ENCODE measurements at regions not wholly inside any gene's neighbourhood (a gene's known extent, or its start where the extent isn't known, plus 50 kb on each side); places are given as distances from the start of the nearest gene placed in this dataset.
A peak's percentile ranks its signal among the peaks of the same experiment; 100 is the strongest.

DNA sequence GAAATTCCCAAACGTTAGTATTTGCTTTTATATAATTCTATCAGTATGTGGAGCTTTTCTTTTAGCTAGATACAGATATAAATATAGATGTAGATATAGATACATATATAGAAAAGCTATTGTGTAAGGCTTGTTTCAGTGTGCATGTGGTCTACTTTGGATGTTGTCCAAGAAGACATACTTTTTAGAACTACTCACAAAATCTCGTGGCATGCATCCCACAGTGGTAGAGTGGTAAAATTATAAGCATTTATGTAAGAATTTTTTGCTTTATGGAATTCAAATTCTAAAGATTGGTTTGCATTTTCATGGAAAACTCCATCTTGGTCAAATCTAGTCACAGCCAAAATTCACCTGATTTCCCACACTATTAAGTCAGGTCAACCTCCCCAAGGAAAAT, 880.4 kb downstream of the EFNB2 start:
- Histone ChIP-seq H2BK5ac (ENCODE audit: low read depth, low read length, poor library complexity, severe bottlenecking) (no peak overlapping the region), H3K56ac (ENCODE audit: extremely low read depth, insufficient read depth, low read length) (no peak overlapping the region), H3K4me1 (ENCODE audit: control insufficient read depth, insufficient read depth, low read length) (no peaks in the 10 kb centered on the region), H2AFZ (replicated peaks; ENCODE audit: low read length, poor library complexity) (no peak overlapping the region), H3K18ac (ENCODE audit: low read depth, low read length) (no peak overlapping the region), H3K23ac (ENCODE audit: low read depth, low read length) (no peak overlapping the region), H3K4me2 (ENCODE audit: low read depth, low read length) (no peak overlapping the region), H3K36me3 (ENCODE audit: control insufficient read depth, insufficient read depth, low read length) (no peaks in the 10 kb centered on the region), H4K5ac (ENCODE audit: low read depth, low read length) (no peak overlapping the region), H3K9me1 (ENCODE audit: insufficient read depth, low read length) (no peaks in the 10 kb centered on the region), H2BK15ac (ENCODE audit: low read depth, low read length) (no peak overlapping the region), H3K79me1 (ENCODE audit: low read depth in 1 of 2, low read length in 2 of 2) (no peaks in the 10 kb centered on the region), H4K91ac (ENCODE audit: insufficient read depth, low read depth, low read length) (no peak overlapping the region), H4K20me1 (ENCODE audit: insufficient read depth, low read length) (no peaks in the 10 kb centered on the region), H4K8ac (ENCODE audit: low read depth in 2 of 2, low read length in 2 of 2) (no peak overlapping the region), H3K14ac (replicated peaks; ENCODE audit: low read depth, low read length) (no peak overlapping the region), H3K9ac (ENCODE audit: low read depth, low read length) (no peak overlapping the region), H3K27me3 (ENCODE audit: control insufficient read depth, insufficient read depth, low read length) (no peaks in the 10 kb centered on the region), H2BK120ac (ENCODE audit: low read depth, low read length) (no peak overlapping the region), H2BK20ac (ENCODE audit: low read depth, low read length) (no peak overlapping the region), H3K27ac (ENCODE audit: insufficient read depth, low read length) (no peak overlapping the region), H3K9me3 (ENCODE audit: control insufficient read depth, insufficient read depth, low read length) (no peaks in the 10 kb centered on the region), H3K4me3 (ENCODE audit: insufficient read depth, low read depth, low read length) (no peak overlapping the region), H2AK5ac (ENCODE audit: low read depth, low read length) (no peak overlapping the region), H3K4ac (ENCODE audit: low read depth, low read length) (no peak overlapping the region), H2AK9ac (replicated peaks; ENCODE audit: low read depth, low read length, poor library complexity) (no peak overlapping the region)
- POLR2A ChIA-PET (ENCODE audit: unreplicated experiment) = no interaction called here
- dilution Hi-C loops (cut with HindIII; ENCODE audit: low sequenced_read_pairs, unreplicated experiment) = no loop called here
- ATAC-seq (ENCODE audit: low read depth) (no peak), DNase-seq (peak; percentile 74)
- CTCF ChIA-PET = no interaction called here
- no TSS peak for BruUV-seq (replicated peaks)
- TF ChIP-seq, protein P1, sequence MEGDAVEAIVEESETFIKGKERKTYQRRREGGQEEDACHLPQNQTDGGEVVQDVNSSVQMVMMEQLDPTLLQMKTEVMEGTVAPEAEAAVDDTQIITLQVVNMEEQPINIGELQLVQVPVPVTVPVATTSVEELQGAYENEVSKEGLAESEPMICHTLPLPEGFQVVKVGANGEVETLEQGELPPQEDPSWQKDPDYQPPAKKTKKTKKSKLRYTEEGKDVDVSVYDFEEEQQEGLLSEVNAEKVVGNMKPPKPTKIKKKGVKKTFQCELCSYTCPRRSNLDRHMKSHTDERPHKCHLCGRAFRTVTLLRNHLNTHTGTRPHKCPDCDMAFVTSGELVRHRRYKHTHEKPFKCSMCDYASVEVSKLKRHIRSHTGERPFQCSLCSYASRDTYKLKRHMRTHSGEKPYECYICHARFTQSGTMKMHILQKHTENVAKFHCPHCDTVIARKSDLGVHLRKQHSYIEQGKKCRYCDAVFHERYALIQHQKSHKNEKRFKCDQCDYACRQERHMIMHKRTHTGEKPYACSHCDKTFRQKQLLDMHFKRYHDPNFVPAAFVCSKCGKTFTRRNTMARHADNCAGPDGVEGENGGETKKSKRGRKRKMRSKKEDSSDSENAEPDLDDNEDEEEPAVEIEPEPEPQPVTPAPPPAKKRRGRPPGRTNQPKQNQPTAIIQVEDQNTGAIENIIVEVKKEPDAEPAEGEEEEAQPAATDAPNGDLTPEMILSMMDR (conservative IDR thresholded peaks at IDR 0.05; ENCODE audit: low read depth, low read length) = no peak
- no CpG with 5 or more reads among the region's 2 CpGs for WGBS, 2 experiments (ENCODE audit: extremely low coverage in 2 of 2, insufficient read length in 1 of 2)
- intact Hi-C loops (cut with micrococcal nuclease) = no loop called here
- in situ Hi-C loops (cut with MboI; ENCODE audit: low sequenced_read_pairs) = no loop called here

Data from IMR-90 (cell line).